Cardiac muscle cell (in vitro differentiated cells and primary cell): ENCODE measurements at regions not wholly inside any gene's neighbourhood (a gene's known extent, or its start where the extent isn't known, plus 50 kb on each side); places are given as distances from the start of the nearest gene placed in this dataset.
A peak's percentile ranks its signal among the peaks of the same experiment; 100 is the strongest.

Experiments
- DNase-seq, 2 donors: peaks; one replicate each; pipeline versions ENCODE4 v3.0.0 to v3.0.0-alpha.2; 2010 to 2017; ENCODE audit warnings: low read depth in 1 of 2, low spot score in 1 of 2
- H3K27ac ChIP-seq: fragments of 200-600 bp; sonication (generic); 2 replicates; pipeline ENCODE4 v1.5.1; 2016
- H3K27me3 ChIP-seq: fragments of 200-600 bp; sonication (generic); 2 replicates; pipeline ENCODE4 v1.6.0; 2016; ENCODE audit warnings: control low read depth
- H3K36me3 ChIP-seq: fragments of 200-600 bp; sonication (generic); 2 replicates; pipeline ENCODE4 v1.5.1; 2016; ENCODE audit warnings: control low read depth
- H3K4me1 ChIP-seq: fragments of 200-600 bp; sonication (generic); 2 replicates; pipeline ENCODE4 v1.8.1; 2017; ENCODE audit warnings: low read depth, mild to moderate bottlenecking, mixed run types
- H3K4me3 ChIP-seq: fragments of 200-600 bp; sonication (generic); 2 replicates; pipeline ENCODE4 v1.5.1; 2016; ENCODE audit warnings: mild to moderate bottlenecking
- H3K9me3 ChIP-seq: fragments of 200-600 bp; sonication (generic); 2 replicates; pipeline ENCODE4 v1.5.1; 2017; ENCODE audit warnings: low read depth, mild to moderate bottlenecking, control low read depth
- TF ChIP-seq, protein P1 (sequence below): IDR thresholded peaks from 2 replicates; pipeline ENCODE4 v1.5.1; 2012; ENCODE audit warnings: low read depth, mild to moderate bottlenecking, low read length

DNA sequence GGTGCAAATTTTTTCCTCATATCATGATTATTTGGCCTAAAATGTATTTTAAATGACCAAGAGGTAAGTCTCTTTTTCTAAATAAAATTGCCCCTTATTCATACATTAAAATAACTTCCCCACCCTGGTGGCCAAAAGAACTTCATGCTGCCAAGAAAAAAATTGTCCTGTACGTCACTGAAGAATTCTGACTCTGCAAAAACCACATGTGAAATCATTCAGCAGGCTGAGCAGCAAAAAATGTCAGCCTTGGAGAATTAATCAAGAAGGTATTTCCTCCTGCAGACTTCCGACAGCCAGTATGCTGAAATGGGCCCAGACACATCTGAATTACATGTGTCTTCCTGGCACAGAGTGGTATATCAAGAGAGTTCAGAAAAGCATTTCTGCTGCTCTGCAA lies 94.6 kb upstream of the HMHB1 start:
- no peak overlapping the region for H3K27ac ChIP-seq
- TF ChIP-seq, protein P1, sequence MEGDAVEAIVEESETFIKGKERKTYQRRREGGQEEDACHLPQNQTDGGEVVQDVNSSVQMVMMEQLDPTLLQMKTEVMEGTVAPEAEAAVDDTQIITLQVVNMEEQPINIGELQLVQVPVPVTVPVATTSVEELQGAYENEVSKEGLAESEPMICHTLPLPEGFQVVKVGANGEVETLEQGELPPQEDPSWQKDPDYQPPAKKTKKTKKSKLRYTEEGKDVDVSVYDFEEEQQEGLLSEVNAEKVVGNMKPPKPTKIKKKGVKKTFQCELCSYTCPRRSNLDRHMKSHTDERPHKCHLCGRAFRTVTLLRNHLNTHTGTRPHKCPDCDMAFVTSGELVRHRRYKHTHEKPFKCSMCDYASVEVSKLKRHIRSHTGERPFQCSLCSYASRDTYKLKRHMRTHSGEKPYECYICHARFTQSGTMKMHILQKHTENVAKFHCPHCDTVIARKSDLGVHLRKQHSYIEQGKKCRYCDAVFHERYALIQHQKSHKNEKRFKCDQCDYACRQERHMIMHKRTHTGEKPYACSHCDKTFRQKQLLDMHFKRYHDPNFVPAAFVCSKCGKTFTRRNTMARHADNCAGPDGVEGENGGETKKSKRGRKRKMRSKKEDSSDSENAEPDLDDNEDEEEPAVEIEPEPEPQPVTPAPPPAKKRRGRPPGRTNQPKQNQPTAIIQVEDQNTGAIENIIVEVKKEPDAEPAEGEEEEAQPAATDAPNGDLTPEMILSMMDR: no peak

DNA sequence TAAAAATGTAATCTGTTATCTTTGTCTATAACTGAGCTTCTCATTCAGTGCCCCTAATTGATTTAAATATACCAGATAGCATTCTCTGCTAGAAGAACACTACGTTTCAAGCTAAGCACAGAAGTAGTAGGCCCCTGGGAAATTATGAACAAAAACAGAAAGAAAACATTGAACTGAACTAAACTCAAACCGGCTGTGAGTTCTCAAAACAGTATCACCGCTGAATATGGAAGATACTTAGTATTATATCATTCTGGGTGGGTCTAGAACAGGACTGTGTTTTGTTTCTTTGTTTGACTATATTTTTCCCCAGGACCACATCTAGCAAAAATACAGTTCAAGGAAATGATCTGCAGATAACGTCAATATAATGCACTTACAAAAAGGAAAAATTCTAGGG lies 95.1 kb upstream of the HMHB1 start:
- Histone ChIP-seq H3K4me1 (no peaks in the 10 kb centered on the region), H3K36me3 (no peaks in the 10 kb centered on the region), H3K4me3 (no peak overlapping the region), H3K9me3 (no peaks in the 10 kb centered on the region), H3K27me3 (no peaks in the 10 kb centered on the region), H3K27ac (no peak overlapping the region)
- DNase-seq: no peak
- TF ChIP-seq, protein P1: no peak

More for the DNA sequence above, 94.6 kb upstream of the HMHB1 start:
- Histone ChIP-seq H3K4me1 (no peaks in the 10 kb centered on the region), H3K36me3 (no peaks in the 10 kb centered on the region), H3K27me3 (no peaks in the 10 kb centered on the region), H3K9me3 (no peaks in the 10 kb centered on the region), H3K4me3 (no peak overlapping the region)
- DNase-seq: peak in 1 of 2 donors; percentile 90

GRCh38 chr5:143715616-143716015 lies 96.3 kb upstream of the HMHB1 start:
- TF ChIP-seq, protein P1: no peak
- DNase-seq: no peak
- H3K4me1 ChIP-seq: no peaks in the 10 kb centered on the region
- H3K36me3 ChIP-seq: no peaks in the 10 kb centered on the region
- no peak overlapping the region for H3K27ac ChIP-seq
- no peaks in the 10 kb centered on the region for H3K27me3 ChIP-seq
- H3K4me3 ChIP-seq: no peak overlapping the region
- H3K9me3 ChIP-seq: no peaks in the 10 kb centered on the region

GRCh38 chr5:143714629-143715028 lies 97.3 kb upstream of the HMHB1 start:
- Histone ChIP-seq H3K36me3 (no peaks in the 10 kb centered on the region), H3K9me3 (no peaks in the 10 kb centered on the region), H3K27ac (no peak overlapping the region), H3K4me3 (no peak overlapping the region), H3K27me3 (no peaks in the 10 kb centered on the region), H3K4me1 (no peaks in the 10 kb centered on the region)
- TF ChIP-seq, protein P1: no peak
- DNase-seq: no peak

DNA sequence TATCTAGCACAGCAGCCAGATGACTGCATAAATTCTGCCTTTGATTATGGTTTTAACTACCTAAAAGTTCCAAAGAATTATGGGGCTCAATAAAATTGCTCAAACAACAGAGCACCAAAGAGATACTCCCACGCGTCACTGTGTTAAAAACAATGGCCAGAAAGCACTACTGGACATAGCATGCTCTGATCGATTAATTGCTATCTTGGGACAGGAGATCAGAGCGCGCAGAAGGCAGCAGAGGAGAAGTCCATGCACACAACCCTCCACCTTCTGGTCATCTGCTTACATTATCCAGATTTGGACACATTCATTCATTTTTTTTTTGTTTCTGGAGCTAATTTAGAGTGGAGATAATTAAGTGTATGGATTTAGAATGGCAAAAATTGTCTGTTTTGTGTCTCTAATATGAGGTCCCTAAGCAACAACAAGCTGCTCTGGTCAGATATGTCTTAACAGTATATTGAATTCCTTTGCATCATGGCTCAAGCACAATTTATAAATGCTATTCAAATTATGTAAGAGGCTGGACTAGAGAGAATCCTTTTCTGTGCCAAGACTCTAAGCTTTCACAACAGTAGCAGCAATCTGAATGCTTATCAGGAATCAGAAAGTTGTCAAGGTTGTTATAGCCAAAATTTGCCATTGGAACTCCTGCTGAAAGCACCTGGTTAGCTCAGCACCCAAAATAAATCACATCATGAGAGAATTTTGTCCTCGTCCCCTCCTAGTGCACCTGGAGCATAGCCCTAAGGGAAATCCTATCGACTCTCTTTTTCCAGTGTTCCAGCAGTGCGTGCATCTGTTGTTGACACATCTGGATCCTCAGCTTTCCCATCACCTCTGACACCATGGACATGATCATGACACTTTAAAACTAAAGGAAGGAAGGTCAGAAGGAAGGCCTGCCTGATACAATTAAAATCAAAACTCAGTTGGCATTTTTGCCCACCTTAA lies 98.6 kb upstream of the HMHB1 start:
- Histone ChIP-seq H3K27me3 (no peaks in the 10 kb centered on the region), H3K9me3 (no peaks in the 10 kb centered on the region), H3K36me3 (no peaks in the 10 kb centered on the region), H3K4me1 (no peaks in the 10 kb centered on the region), H3K27ac (no peak overlapping the region), H3K4me3 (no peak overlapping the region)
- DNase-seq: peak in 1 of 2 donors; percentile 78
- TF ChIP-seq, protein P1: no peak
